Stimulated activated CD4-positive, alpha-beta T cell treated with anti-CD3 and anti-CD28 coated beads, Interleukin-1b, Interleukin-23, amount 100 ng/mL, for 48 hours (primary cell): ENCODE measurements at regions not wholly inside any gene's neighbourhood (a gene's known extent, or its start where the extent isn't known, plus 50 kb on each side); places are given as distances from the start of the nearest gene placed in this dataset.
"Not testable (repeated sequence)": the region's sequence is repeated elsewhere in the genome, so short reads cannot be mapped to it uniquely, and the experiment has no call there.

ENCODE experiments used
- DNase-seq: peaks from one replicate; pipeline ENCODE4 v3.0.0-alpha.2; 2020

DNA sequence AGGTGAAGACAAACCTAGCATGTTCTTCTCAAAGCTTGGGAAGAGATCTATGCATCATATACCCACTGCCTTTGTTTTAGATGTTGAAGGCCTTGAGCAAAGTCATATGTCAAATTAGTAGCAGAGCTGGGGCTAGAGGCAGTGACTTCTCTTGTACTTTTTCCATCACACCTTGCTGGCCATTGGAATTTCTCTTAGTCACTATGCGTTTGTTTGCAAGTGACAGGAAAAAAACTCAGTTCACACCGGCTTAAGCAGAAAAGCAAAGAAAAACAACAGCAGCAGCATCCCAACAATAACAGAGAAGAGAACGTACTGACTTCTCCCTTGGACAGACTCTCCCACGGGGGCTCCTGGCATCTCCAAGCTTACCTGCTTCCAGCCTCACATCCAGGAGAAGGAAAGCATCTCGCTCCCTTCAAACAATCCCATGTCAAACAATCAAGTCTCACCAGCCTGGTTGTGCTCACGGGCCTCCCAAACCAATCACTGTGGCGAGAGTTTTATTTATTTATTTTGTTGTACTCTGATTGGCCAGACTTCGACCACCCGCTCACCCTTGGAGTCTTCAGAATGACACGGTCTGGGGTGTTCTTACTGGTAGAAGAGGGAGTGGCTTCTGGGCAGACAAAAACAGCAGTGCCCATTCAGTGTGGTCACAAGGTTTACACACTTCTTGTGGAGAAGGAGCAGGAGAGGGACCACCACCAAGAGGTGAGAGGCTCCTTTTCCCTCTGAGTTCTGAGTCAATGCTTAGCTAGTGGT, 83.8 kb upstream of the STC2 start:
- no peak for DNase-seq

DNA sequence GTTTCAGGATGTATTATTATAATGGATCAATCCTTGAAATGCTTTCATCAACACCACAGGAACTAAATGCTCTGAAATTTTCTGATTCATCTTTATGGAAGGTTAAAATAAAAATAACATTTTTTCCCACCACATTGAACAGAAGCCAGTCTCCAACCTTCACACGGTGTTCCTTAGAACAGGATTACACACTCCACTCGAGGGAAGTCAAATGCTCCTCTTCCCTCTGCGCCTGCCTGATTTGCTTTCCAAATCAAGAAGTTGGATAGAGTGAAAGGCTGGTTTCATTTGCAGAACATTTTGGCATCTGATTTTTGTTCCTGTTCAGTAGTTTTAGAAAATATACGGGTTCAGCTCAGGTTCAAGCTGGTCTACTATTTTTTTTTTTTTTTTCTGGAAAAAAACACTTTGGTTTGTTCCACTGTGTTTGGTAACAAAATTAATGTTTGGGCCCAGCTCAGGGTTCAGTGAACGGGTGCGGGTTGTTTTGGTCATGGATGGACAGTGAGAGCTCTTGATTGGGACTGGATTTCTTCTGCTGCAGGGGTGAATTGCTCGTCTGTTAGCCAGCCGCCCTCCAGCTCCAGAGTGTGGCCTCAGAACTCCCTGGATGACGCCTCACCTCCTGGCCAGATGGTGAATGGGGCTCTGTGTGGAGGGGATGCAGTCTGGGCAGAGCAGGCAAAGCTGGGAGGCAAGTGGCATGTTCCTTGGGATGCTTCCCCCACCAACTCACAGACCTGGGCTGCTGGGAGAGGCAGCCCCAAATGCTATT, 82.4 kb upstream of the STC2 start:
- DNase-seq = no peak

DNA sequence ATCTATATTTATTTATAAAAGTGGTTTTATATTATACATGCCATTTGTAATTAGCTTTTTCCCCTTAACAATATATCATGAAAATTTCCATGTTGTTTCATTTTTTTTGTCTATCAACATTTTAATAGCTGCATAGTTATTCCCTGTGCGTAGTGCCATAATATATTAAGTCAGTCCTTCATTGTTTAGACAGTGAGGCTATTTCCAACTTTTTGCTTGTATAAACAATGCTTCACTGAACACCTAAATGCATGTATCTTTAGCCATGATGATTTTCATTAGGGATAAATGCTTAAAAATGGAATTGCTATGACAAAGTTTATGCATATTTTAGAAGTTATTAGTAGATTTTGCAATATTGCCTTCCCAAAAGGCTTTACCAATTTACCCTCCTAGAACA, 80.7 kb upstream of the STC2 start:
- no peak for DNase-seq

DNA sequence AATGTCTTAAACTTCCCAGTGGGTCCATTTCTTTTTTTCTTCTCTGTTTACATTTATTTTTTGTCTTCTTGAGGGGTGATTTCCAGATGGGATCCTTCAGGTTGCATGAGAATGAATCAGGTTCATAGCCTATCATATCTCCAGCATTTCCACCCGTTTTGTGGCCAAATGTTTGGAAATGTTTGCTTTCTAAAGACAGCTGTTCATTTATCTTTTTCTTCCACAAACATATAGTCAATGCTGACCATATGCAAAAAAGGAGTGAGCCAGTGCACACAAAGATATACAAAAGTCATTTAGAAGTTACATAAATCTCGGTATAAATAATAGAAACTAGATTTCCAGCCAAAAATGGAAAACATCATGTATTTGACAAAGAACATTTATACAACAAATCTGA, 71.6 kb upstream of the STC2 start:
- DNase-seq = no peak

DNA sequence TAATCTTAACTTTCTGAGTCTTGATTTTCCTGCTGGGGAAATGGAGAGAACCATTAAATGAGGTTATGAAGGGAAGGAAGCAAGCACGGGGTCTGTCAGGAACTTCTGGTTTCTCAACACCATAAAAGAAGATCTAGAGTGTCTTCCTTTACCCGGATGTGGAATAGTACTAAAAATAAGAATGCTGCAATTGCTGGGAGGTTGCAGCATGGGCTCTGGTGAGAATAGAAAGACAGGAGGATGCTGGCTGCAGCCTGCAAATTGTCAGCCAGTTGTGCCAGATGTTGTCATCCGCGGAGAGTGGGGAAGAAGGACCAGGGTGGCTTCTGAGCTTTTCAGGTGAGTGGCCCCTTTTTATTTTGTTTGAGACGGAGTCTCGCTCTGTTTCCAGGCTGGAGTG, 69.3 kb upstream of the STC2 start:
- DNase-seq = no peak

DNA sequence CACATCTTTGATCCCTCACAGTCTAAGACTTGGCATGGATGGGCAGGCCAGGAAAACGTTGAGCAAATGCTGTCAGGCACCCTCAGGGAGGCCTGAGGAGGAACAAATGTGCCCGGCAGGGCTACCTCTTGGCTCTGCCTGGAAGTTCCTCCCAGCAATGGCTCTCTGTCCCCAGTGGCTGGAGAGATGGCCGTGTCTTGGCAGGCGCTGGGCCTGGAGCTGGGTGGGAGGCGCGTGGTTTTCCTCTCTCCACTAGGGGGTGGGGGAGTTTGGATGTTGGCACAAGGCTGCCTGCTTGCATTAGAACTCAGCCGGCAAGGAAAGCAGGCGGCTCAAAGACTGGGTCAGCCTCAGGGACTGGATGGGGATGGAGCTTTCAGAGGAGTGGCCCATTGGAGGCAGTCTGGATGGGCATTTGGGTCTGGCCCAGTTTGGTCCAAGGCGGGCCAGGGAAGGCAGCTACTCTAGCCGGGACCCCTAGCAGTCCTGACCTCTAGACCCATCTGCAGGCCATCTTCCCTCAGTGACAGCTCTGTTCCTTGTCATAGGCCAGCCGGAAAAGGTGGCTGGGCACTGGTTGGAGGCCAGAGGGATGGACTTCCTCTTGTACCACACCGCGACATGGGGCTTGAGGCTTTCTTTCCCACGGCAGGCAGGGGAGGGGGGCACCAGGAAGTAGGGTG, 68.2 kb upstream of the STC2 start:
- DNase-seq = no peak

DNA sequence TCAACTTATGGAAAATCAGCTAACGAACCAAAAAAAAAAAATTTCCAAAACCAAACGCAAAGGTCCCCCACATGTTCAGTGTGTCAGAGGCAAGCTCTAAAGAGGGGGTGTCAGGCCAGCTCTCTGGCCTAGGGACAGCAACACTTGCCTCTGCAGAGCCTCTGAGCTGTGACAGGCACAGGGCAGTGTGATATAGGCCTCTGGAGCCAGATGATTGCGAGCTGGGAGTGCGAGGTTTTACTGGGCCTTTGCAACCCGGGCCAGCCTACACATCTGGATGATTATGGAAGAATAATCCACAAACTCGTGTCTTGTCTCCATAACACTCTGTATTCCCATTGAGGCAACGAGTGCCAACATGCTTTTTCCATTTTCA, 67.7 kb upstream of the STC2 start:
- no peak for DNase-seq

DNA sequence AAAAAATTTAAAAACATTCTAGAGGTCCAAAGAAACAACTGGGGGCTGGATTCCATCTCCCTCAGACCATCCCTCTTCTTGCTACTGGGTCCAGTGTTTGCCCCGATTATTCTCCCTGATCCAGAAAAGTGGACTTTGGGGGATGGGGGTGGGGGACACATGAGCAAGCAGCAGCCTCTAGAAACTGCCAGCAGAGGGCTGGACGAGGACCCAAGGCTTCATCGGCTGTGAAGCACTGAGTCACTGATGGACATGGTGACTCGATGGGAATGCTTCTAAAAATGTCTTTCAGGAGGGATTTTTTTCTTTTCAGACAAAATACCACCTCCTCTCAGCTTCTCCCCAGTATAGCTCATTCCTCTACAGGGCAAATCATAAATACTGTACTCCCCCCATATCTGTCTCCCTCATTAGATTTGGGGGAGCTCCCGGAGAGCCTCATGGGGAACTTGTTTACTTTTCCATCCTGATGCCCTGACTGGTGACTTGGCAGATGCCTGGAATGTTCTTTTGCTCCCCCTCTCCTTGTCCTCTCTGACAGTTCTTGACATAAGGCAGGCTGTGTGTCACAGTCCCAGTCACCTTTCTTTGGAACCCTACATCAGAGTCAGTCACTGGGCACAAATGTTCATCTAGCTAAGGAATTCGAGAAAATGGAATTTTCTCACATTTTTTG, 67.2 kb upstream of the STC2 start:
- no peak for DNase-seq

DNA sequence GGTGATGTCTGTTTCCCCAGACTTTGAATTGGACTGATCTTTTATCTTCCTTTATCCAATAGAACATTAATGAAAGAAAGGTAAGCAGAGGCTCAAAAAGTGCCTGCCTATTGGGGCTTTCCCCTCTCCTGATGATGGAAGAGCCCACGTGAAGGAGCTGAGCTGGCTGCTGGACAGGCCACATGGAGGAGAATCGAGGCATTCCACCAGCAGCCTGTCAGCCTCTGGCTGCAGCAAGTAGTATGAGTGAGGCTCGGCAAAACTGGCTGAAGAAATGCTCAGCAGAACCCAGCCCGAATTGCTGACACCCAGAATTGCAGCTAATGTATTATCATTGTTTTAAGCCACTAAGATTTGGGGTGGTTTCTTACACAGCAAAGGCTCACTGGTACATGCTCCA, 66.5 kb upstream of the STC2 start:
- no peak for DNase-seq

DNA sequence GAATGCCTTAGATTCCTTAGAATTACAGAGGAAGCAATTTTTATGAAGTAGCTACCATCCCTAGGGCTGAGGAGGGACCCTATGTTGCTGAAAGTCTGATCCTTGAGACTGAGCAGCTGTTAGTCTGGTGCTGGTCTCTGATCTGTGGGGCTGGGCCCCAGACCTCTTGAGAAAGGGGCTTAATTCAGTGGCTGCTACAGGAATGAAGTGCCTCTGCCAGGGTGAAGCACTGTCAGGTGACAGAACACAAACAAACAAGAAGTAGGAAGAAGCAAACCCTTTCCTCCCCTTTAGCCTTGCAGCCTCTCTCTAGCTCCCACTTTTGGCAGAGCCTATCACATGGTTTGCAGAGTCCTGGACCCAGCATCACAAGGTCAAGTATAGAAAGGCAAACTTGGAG, 64.0 kb upstream of the STC2 start:
- no peak for DNase-seq

DNA sequence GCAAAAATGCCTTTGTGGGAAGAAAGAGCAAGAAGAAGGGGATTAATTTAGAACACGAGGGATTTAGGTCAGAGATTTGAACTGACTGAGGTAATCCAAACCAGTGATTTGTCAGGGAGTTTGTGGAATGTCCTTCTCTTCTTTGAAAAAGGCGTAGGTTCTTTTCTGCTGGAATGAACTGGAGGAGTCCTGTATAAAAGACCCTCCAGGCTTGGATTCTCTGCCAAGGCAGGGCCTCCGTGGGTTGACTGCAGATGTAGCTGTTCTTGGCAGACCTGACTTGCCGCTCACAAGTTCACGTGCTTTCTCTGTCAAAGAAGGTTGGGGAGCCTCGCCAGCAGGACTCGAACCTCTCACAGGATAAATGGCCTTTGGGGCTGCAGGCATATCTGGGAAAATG, 62.8 kb upstream of the STC2 start:
- no peak for DNase-seq

DNA sequence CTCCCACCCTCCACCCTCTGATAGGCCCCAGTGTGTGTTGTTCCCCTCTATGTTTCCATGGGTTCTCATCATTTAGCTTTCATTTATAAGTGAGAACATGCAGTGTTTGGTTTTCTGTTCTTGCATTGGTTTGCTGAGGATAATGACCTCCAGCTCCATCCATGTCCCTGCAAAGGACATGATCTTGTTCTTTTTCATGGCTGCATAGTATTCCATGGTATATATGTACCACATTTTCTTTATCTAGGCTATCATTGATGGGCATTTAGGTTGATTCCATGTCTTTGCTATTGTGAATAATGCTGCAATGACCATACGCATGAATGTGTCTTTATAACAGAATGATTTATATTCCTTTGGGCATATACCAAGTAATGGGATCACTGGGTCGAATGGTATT, 59.1 kb upstream of the STC2 start:
- not testable (repeated sequence) for DNase-seq

DNA sequence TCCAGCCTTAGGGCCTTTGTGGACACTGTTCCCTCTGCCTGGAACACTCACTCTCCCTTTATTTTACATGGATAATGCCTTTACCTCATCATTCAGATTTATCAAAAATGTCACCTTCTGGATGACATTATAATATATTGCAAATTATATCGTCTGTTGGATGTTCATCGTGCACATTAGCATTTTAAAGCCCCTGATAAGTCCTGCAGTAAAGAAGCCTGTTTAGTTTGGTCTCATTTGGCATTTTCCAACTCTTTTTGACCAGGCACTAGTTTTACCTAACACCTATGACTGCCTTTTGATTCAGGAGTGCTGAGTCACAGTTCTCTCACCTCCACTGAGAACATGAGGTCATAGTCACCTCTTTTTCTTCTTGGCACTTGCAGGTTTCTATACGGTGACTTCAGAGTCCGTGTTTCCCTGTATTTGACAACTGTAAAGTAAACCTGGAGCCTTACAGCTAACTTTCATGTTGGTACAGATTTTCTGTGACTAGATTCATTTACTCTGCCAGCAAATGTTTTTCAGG, 57.7 kb upstream of the STC2 start:
- DNase-seq = no peak

DNA sequence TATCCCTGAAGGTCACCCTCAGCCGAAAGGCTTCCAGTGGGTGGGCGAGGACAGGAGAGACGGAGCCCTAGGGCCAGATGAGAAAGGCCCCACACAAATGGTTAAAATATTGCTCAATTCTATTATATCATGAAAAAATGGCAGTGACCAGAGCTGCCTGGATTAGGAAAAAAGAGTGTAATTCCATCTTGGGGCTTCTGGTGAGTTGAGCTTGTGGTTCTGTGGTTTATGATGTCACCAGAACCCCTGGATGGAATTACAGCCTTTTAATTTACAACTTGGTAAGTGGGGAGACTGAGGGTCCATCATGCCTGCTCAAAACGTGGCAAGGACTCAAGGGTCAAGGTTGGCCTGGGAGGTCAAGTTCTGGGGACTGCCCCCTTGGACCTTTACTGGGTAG, 55.5 kb upstream of the STC2 start:
- DNase-seq = no peak

DNA sequence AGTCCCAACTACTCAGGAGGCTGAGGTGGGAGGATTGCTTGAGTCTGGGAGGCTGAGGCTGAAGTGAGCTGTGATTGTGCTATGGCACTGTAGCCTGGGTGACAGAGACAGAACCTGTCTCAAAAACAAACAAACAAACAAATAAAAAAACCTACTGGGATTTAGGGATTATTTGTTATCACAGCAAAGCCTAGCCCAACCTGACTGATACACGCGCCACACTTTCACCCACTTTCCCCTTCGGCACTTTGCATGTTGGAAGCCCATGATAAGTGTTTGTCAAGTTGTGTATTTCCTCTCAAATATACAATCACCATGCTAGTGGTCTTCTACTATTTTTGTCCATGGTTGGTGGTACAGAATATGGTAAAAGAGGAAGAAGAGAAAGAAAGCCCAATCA, 50.5 kb upstream of the STC2 start:
- no peak for DNase-seq
